Nephron (organoid): ENCODE measurements at regions not wholly inside any gene's neighbourhood (a gene's known extent, or its start where the extent isn't known, plus 50 kb on each side); places are given as distances from the start of the nearest gene placed in this dataset.

ENCODE experiments used
- H3K27ac Mint-ChIP-seq, 3 experiments: 2 replicates each; pipeline ENCODE4 v1.8.0; 2020; ENCODE audit warnings: mixed read lengths in 3 of 3, mild to moderate bottlenecking in 2 of 3, moderate library complexity in 1 of 3
- H3K27me3 Mint-ChIP-seq: 2 replicates; pipeline ENCODE4 v1.8.0; 2021; ENCODE audit warnings: low read depth, mild to moderate bottlenecking, moderate library complexity, mixed read lengths
- H3K36me3 Mint-ChIP-seq: 2 replicates; pipeline ENCODE4 v1.8.0; 2020; ENCODE audit warnings: low read depth, mixed read lengths
- H3K4me1 Mint-ChIP-seq: 2 replicates; pipeline ENCODE4 v1.8.0; 2020; ENCODE audit warnings: mixed read lengths
- H3K4me3 Mint-ChIP-seq, 3 experiments: 2 replicates each; pipeline ENCODE4 v1.8.0; 2020; ENCODE audit warnings: mild to moderate bottlenecking in 3 of 3, mixed read lengths in 3 of 3, moderate library complexity in 2 of 3
- H3K9me3 Mint-ChIP-seq: 2 replicates; pipeline ENCODE4 v1.8.0; 2020; ENCODE audit warnings: mixed read lengths
- CTCF ChIP-seq, 3 experiments: fragments of 200-600 bp; sonication (generic); IDR thresholded peaks; one replicate each; pipeline ENCODE4 v1.5.0; 2021; ENCODE audit warnings: antibody characterized with exemption in 3 of 3; ENCODE audit not compliant: unreplicated experiment in 3 of 3

GRCh38 chr1:56433056-56433577, 146.2 kb downstream of the PLPP3 start:
- no peaks in the 10 kb centered on the region for H3K36me3 Mint-ChIP-seq
- no peak overlapping the region for H3K4me3 Mint-ChIP-seq
- H3K27ac Mint-ChIP-seq = peak overlapping the region; percentile 53 to 80 (median 69)
- no peaks in the 10 kb centered on the region for H3K9me3 Mint-ChIP-seq
- TF ChIP-seq CTCF (IDR thresholded peaks at IDR 0.05; ENCODE audit: unreplicated experiment in 3 of 3) = no peak
- no peaks in the 10 kb centered on the region for H3K27me3 Mint-ChIP-seq
- H3K4me1 Mint-ChIP-seq = peaks cover 69% of the 10 kb centered on the region

- no peak for TF ChIP-seq CTCF (IDR thresholded peaks at IDR 0.05; ENCODE audit: unreplicated experiment in 3 of 3)
- H3K27me3 Mint-ChIP-seq = no peaks in the 10 kb centered on the region
- H3K9me3 Mint-ChIP-seq = no peaks in the 10 kb centered on the region
- no peaks in the 10 kb centered on the region for H3K36me3 Mint-ChIP-seq
- peaks cover 62% of the 10 kb centered on the region for H3K4me1 Mint-ChIP-seq
- peak overlapping the region in 1 of 3 experiments; percentile 52 for H3K4me3 Mint-ChIP-seq
- peak overlapping the region; percentile 61 to 86 (median 80) for H3K27ac Mint-ChIP-seq
These were observed 147.0 kb downstream of the PLPP3 start for GRCh38 chr1:56432166-56432971.

GRCh38 chr1:56430141-56430839, 149.1 kb downstream of the PLPP3 start:
- H3K4me1 Mint-ChIP-seq = peaks cover 46% of the 10 kb centered on the region
- no peaks in the 10 kb centered on the region for H3K9me3 Mint-ChIP-seq
- H3K27ac Mint-ChIP-seq = peak overlapping the region in 1 of 3 experiments; percentile 6
- no peaks in the 10 kb centered on the region for H3K36me3 Mint-ChIP-seq
- no peak overlapping the region for H3K4me3 Mint-ChIP-seq
- H3K27me3 Mint-ChIP-seq = no peaks in the 10 kb centered on the region
- TF ChIP-seq CTCF (IDR thresholded peaks at IDR 0.05; ENCODE audit: unreplicated experiment in 3 of 3) = no peak

- H3K4me3 Mint-ChIP-seq = no peak overlapping the region
- H3K9me3 Mint-ChIP-seq = no peaks in the 10 kb centered on the region
- no peak for TF ChIP-seq CTCF (IDR thresholded peaks at IDR 0.05; ENCODE audit: unreplicated experiment in 3 of 3)
- H3K4me1 Mint-ChIP-seq = peaks cover 42% of the 10 kb centered on the region
- H3K27me3 Mint-ChIP-seq = no peaks in the 10 kb centered on the region
- H3K27ac Mint-ChIP-seq = no peak overlapping the region
- H3K36me3 Mint-ChIP-seq = no peaks in the 10 kb centered on the region
These were observed 150.1 kb downstream of the PLPP3 start for GRCh38 chr1:56429288-56429687.

GRCh38 chr1:56426587-56427381, 152.6 kb downstream of the PLPP3 start:
- Mint-ChIP-seq H3K4me1 (peaks cover 17% of the 10 kb centered on the region), H3K27ac (no peak overlapping the region), H3K27me3 (no peaks in the 10 kb centered on the region), H3K36me3 (no peaks in the 10 kb centered on the region), H3K9me3 (no peaks in the 10 kb centered on the region), H3K4me3 (no peak overlapping the region)
- no peak for TF ChIP-seq CTCF (IDR thresholded peaks at IDR 0.05; ENCODE audit: unreplicated experiment in 3 of 3)
